ENCODE measurements at regions not wholly inside any gene's neighbourhood (a gene's known extent, or its start where the extent isn't known, plus 50 kb on each side); places are given as distances from the start of the nearest gene placed in this dataset.

GRCh38 chr16:73198481-73198880 lies 150.6 kb upstream of the ZFHX3 start:
- TF ChIP-seq, protein P1, sequence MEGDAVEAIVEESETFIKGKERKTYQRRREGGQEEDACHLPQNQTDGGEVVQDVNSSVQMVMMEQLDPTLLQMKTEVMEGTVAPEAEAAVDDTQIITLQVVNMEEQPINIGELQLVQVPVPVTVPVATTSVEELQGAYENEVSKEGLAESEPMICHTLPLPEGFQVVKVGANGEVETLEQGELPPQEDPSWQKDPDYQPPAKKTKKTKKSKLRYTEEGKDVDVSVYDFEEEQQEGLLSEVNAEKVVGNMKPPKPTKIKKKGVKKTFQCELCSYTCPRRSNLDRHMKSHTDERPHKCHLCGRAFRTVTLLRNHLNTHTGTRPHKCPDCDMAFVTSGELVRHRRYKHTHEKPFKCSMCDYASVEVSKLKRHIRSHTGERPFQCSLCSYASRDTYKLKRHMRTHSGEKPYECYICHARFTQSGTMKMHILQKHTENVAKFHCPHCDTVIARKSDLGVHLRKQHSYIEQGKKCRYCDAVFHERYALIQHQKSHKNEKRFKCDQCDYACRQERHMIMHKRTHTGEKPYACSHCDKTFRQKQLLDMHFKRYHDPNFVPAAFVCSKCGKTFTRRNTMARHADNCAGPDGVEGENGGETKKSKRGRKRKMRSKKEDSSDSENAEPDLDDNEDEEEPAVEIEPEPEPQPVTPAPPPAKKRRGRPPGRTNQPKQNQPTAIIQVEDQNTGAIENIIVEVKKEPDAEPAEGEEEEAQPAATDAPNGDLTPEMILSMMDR (conservative IDR thresholded peaks at IDR 0.05; ENCODE audit: low read depth, low read length), result no peak
- no peak for TF ChIP-seq POLR2A (IDR thresholded peaks at IDR 0.05; ENCODE audit: low read depth, low read length)
- no peak for TF ChIP-seq NFE2L2 (IDR thresholded peaks at IDR 0.05; ENCODE audit: low read depth, low read length)
- TF ChIP-seq MXI1 (IDR thresholded peaks at IDR 0.05; ENCODE audit: borderline replicate concordance, low read depth, low read length), result no peak
- TF ChIP-seq MAFK (IDR thresholded peaks at IDR 0.05; ENCODE audit: low read depth, low read length), result no peak
- TF ChIP-seq RAD21 (IDR thresholded peaks at IDR 0.05; ENCODE audit: low read length), result no peak
- no peak for TF ChIP-seq FOS (IDR thresholded peaks at IDR 0.05; ENCODE audit: low read depth, low read length)
